GM19240 (cell line): ENCODE measurements at regions not wholly inside any gene's neighbourhood (a gene's known extent, or its start where the extent isn't known, plus 50 kb on each side); places are given as distances from the start of the nearest gene placed in this dataset.
"Not testable (repeated sequence)": the region's sequence is repeated elsewhere in the genome, so short reads cannot be mapped to it uniquely, and the experiment has no call there.

Experiments
- DNase-seq: peaks from one replicate; pipeline ENCODE4 v3.0.0; 2011; ENCODE audit warnings: low spot score; ENCODE audit not compliant: insufficient read length

DNA sequence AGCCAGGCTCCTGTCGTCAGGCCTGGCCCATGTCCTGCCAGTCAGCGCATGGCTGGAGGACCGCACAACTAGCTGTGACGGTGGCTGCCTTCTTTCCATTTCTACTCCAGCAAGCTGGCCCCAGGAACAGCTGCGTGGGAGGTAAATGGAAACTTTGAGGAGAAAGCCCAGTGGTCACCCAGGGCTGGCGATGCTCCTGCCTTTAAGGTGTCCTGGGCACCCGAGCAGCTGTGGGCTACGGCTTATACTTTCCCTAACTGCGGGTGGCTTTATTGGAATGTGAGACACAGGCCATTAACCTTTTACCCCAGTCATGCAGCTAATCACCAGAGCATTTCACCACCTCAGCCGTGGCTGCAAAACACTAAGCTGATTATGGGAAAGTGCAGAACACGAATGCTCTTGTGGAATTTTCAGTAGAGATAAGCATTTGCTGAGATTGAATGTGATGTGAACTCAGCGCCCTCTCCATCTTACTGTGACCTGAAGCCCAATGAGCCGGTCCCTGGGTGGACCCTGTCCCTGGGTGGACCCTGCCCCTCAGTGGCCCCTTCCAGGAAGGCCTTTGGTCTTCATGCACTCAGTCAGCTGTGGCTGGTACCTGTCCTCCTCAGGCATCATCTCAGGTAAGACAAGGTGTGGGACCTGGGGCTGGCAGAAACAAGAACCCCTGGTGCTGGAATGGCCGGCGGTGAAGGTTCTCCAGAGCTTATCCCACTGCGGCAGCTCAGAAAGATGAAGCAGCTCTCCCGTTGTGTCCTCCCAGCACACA, 275.4 kb upstream of the HS6ST1 start:
- DNase-seq = no peak

DNA sequence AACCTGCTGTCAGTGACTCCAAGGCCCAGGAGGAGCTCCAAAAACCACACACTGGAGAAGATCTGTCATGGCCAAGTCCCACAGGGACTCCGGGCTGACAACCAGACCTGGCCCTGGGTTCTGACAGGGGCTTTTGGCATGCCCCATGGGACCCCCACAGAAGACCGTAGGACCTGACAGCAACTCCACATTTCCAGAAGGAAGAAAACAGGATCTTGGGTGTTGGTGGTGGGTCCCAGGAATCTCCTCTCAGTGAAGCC, 275.9 kb upstream of the HS6ST1 start:
- no peak for DNase-seq

DNA sequence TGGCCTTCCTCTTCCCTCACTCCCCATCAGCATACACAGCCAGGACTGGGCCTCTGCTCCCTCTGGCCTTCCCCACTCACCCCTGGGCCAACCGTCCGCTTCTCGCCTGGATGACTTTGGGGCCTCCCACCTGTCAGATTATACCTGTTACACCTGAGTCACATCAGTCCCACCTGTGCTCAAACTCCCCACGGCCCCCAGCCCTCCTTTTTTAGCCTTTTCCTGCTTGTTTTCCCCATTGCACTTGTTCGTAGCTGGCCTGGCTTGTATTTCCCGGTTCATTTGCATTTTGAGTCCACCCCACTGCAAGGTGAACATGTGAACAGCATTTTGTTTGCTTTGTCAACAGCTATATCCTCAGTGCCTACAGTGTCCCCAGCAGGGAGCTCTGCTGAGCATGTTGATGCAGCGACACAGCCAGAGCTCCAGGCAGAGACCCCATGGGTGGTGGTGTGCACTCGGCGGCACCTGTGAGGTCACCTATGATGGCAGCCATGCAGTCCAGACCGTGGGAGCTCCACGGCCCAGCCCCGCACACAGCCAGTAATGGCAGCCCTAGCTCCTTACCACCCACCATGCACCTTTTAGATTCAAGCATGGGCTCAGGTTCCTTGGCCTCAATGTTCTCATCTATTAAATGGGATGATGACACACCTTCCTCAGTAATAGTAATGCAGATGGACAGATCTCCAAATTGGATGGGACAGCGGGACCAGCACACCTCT, 276.4 kb upstream of the HS6ST1 start:
- no peak for DNase-seq

DNA sequence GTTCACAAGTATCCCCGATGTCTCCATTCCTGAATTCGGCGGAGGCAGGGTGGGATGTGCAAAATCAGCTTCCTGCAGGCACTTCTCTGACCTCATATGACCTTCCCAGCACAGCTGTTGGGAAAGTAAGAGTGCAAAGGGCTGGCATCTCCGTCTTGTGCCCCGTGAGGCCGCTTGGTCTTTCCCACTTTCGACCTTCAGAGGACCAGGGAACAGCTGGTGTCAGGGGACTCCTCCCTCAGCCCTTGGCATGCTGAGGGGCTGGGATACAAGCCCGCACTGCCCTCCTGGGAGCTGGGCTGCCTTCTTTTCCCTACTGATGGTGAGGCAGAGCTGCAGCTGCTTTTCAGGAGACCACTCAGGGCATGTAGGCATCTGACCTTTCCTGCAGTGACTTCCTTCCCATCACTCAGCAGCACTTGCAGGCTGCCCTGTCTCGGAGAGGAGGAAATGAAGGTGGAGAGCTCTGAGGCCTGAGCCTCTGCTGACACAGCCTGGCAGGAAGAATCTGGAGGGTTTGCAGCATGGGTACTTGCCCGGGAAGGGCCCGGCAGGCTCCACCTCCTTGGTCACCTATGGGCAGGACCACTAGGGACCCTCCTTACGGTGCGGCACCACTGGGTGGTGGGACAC, 277.2 kb upstream of the HS6ST1 start:
- DNase-seq = no peak

DNA sequence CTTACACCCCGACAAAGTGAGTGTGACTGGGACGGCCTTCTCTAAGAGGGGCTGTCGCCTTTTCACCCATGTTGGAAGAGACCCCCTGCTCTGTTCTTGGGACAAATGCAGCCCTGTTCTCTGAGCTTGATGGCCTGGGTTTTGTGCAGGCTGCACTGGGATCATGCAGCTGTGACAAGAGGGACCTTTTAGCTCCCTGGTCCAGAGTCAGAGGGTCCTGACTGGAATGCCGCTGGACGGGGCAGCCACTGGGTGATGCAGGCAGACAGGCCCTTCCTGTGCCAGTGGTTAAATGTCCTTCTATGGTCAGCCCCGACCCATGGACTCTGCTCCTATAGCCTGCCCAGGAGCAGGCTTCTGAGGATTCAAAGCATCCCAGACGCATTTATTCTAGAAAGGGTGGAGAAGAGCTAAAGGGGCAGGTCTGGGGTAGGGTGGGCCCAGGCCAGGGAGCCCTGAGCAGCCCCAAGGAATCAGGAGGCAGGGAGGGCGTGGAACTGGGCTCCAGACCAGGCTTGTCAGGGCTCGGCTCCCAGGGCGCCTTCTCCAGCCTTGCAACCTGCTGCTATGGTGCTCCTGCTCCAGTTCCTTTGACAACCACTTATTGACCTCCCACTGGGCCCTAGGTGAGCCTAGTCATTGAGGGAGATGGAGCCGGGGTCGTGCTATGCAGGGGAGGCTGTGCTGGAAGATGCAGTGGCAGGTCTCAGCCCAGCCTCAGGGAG, 277.9 kb upstream of the HS6ST1 start:
- no peak for DNase-seq

DNA sequence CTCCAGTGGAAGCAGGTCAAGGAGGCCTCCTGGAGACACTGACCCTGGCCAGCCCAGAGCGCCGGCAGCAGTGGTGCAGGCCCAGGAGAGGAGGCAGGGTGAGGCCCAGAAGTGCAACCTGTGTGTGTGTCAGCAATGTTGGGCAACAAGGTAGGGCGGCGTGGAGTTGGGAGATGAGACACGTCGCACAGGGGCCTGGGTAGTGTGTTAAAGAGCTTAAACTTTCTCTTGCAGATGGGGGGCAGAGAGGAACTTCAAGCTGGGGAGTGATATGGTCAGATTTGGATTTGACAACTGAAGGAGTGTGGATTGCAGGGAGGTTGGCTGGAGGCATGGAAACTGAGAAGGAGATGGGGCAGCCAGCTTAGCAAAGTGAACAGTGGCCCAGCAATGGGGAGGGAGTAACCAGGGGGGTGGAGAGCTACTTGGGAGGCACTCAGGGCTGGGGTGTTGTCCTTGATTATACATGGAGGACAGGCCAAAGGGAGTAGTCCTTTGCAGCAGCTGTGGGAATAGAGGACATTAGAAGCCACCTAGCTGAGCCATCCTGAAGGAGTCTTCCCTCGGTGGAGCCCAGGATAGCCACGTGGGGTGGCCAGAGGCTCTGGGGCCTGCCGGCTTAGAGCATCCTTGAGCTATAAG, 278.6 kb upstream of the HS6ST1 start:
- no peak for DNase-seq

DNA sequence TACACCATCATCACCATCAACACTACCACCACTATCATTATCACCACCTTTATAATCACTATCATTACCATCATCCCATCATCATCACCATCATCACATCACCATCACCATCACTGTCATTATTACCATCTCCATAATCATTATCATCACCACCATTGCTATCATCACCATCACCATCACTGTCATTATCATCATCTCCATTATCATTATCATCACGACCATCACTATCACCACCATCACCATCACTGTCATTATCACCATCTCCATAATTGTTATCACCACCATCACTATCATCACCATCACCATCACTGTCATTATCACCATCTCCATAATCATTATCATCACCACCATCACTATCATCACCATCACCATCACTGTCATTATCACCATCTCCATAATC, 279.6 kb upstream of the HS6ST1 start:
- DNase-seq = not testable (repeated sequence)

DNA sequence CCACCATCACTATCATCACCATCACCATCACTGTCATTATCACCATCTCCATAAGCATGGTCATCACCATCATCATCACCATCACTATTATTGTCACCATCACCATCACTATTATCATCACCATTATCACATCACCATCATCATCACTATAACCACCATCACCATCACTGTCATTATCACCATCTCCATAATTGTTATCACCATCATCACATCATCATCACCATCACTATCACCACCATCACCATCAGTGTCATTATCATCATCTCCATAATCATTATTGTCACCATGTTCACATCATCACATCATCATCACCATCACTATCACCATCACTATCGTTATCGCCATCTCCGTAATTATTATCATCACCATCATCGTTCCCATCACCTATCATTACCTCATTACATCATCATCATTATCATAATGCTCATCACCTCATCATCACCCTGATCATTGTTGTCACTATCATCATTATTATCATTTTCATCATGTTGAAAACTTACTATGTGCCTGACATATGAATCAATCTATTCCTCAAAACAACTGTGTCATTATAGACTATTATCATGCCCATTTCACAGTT, 280.3 kb upstream of the HS6ST1 start:
- no peak for DNase-seq

DNA sequence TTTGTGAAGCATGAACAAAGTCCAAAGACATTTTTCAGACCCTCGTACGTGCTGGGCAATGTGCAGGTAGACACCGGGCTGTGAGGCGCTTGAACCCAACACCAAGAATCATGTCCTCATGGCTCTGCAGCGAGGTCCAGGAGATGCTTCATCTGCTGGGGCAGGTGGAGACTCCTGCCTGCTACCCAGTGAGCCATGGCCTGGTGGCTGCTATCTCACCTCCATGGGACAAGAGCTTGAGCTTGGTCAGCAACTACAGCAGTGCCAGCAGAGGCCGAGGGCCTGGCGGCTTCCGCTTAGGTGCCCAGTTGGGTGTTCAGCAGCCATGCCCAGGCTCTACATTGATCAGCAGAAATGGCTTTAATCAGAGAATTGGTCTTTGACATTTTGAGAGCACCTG, 281.0 kb upstream of the HS6ST1 start:
- DNase-seq = no peak

DNA sequence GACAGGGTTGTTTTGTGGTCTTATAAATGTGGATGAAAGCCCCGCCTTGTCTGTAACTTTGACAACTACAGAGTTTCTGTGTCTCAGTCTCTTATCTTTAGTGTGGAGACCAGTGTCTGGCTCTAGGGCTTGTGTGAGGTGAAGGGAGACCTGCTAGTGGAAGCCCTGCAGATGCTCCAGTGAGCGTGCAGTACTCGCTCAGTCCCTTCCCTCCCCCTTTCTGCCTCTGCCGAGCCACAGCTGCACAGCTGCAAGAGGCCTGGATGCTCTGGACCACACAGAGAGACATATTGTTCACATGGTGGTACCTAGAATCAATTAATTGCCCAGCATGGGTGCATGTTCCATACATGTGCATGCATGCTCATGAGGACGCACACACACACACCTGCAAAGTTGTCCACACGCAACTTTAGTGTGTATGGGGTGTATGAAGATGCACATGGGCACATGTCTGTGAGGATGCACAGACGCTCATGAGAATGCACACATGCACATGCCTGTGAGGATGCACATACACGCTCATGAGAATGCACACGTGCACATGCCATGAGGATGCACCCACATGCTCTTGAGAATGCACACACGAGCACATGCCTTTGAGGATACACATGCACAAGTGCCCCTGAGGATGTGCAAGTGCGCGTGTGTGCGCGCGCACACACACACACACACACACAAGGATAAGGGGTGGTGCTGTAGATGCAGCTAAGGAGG, 282.1 kb upstream of the HS6ST1 start:
- DNase-seq = no peak

DNA sequence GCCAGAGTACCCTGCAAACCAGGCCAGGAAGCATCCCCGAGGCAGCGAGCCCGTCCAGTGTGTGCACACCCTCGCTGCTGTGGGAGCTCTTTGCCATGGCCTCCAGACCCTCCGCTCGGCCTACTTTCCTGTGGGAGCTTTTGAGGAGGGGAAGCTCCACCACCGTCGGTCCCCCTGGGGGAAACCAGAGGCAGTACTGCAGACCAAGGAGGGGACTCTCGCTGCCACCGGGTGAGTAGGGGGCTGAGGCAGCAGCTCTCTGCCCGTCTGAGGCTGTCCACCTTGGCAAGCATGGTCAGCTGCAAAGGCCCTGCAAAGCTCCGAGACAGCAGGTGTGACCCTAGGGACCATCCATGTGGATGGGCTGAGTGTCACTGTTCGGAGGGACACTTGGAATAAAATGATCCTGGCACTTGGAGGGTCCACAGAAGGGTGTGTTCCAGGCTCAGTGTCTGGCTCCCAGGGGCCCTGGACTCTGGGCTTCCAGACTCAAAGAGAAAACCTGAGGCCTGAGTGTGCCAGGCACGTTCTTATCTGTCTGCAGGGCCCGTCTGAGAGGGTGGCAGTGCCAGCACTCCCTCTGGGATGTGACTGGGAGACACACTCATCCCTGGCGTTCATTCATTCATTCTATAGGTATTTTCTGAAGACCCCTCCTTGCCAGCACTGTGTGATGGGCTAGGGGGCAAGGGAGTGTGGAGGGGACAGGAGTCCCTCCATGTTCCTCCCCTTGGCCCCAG, 282.8 kb upstream of the HS6ST1 start:
- DNase-seq = no peak

DNA sequence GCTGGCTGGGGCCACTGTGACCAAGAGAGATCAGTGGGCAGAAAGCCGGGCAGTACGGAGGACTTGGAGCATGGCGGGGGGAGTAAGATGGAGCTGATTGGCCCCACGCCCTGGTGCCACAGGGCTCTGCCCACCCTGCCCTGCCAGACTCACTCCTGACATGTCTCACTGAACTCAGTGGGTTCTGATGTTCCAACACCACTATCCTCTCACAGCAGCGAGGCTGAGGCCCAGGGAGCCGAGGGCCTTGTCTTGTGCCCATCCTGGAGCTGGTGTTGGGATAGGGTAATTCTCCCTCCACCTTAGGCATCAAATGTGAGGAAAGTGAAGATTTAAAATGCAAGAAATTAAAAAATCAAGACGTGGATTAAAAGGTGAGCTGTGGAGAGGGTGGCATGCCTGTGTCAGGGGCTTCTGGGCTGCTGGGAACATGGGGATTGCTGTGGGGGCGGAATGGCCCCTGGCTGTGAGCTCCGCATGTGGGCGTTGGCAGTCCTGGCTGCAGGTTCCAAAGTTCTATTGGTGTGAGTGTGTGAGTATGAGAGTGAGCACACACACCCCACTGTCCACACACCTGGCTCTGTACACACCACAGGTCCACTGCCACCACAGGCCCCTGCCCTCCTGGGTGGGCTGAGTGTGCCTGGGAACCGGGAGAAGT, 283.5 kb upstream of the HS6ST1 start:
- no peak for DNase-seq

DNA sequence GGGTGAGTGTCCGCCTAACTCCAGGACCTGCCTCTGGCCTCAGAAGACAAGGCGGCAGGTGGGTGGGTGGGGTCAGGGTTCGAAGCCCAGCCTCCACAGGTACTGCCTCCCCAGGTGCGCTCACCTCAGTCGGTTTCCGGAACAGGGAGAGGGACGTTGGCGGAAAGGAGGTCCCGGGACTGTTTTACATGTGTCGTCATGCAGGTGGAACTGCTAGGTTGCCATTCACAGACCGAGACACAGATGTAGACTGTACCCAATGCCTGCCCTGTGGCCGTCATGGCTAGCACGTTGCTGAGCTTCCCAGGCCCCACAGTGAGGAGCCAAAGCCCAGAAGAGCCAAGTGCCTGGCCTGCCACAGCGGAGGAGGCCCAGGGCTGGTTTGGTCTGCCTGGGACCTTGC, 284.0 kb upstream of the HS6ST1 start:
- no peak for DNase-seq

DNA sequence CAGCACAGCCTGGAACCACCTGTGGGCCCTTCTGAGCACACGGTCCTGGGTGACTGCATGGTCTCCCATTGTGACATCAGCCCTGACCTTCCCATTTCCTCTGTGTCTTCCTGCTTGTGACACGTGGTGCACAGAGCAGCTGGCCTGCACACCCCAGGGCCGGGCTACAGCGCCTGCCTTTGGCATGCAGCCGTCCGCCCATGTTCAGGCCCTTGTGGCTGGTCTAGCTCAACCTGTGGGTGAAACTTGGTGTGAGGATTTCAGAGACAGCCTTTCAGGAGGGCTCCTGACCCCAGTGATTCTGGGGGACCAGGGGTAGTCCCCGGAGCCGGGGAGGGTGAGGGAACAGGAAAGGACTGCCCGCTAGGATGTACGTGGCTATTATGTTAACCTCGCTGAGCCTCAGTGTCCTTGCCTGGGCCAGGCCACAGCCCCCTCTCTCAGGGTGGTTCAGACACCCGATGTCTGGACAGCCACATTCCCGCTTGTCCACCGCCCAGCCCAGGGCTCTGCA, 284.8 kb upstream of the HS6ST1 start:
- DNase-seq = no peak

DNA sequence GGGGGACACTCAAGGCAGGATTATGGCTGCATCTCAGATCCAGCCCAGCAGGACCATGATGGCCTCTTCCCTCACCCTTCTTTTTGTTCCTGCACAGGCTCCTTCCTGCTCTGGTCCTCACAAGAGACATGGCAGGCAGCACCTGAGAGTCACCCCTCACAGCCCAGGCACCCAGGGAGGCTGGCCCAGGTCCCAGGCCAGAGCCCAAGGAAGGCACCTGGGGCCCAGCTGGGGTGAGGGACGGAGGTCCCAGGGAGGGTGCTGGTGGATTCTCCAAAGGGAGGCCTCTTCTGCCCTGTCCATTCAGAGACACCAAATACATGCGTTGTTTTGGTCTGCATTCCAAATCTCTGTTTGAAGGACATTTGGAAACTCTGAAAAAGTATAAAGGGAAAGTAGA, 285.4 kb upstream of the HS6ST1 start:
- DNase-seq = no peak

DNA sequence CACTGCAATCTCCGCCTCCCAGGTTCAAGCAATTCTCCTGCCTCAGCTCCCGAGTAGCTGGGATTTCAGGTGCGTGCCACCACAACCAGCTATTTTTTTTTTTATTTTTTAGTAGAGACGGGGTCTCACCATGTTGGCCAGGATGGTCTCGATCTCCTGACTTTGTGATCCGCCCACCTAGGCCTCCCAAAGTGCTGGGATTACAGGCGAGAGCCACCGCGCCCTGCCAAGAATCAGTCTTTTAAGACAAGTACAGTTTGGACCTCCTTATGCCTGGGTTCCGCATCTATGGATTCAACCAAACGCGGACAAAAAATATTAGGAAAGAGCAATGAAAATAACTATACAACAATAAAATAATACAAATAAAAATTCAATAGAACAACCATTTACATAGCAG, 285.9 kb upstream of the HS6ST1 start:
- not testable (repeated sequence) for DNase-seq

DNA sequence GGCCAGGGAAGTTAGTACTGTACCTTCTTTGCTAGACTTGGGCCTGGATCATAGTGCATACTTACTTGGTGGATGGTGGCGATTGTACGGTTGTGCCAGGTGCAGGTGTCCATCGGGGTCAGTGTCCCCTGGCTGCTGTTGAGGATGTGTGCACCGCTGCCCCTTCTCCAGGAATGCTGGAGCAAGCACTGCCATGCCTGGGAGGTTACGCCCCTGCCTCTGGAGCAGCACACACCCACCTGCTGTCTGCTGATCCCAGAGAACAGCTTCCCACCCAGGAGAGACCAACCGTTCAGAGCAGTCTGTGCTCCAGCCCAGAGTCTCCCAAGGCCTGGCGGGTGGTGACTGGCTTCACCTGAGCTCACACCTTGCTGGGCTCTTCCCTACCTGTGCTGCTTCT, 286.8 kb upstream of the HS6ST1 start:
- DNase-seq = no peak

DNA sequence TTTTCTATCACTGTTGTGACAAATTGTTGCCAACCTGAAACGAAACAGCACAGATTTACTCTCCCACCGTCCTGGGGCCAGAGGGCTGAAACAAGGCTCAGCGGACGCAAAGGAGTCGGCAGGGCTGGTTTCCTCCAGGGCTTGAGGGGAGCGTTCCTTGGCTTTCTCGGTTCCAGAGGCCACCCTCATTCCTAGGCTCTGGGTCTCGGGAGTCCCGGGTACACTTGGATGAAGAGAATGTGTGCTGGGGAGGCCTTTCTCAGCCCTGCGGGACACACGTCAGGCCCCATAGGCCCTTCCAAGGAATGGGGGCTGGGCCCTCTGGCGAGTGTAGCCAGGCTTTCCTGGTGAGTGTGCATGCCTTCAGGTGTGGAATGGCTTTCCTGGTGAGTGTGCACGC, 287.3 kb upstream of the HS6ST1 start:
- DNase-seq = no peak

DNA sequence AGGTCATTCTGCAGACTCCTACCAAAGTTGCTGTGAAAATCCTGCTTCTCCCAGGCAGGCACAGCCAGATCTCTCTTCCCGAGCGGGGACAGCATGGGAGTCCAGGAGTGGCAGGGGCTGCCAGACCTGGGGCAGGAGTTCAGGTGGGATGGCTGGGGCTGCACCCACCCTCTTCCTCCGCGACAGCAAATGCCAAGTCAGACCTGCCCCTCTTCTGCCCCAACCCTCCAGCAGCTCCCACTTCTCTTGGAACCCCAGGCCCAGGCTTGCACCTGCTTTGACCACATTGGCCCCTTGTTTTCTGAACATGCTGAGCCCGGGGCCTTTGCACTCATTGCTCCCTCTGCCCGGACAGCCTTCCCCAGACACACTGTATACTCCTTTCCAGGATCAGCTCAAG, 288.2 kb upstream of the HS6ST1 start:
- DNase-seq = no peak
